HG03039 (cell line): ENCODE measurements at regions not wholly inside any gene's neighbourhood (a gene's known extent, or its start where the extent isn't known, plus 50 kb on each side); places are given as distances from the start of the nearest gene placed in this dataset.
"Not testable (repeated sequence)": the region's sequence is repeated elsewhere in the genome, so short reads cannot be mapped to it uniquely, and the experiment has no call there.

Experiments used
- ATAC-seq: cut with Tn5 transposase; IDR thresholded peaks from one replicate; pipeline ENCODE4 v1.9.1; 2021; ENCODE audit warnings: mild to moderate bottlenecking, moderate library complexity; ENCODE audit not compliant: unreplicated experiment

- ATAC-seq, result no peak
Observed at GRCh38 chr11:130526846-130527245, 78.4 kb downstream of the ADAMTS15 start.

GRCh38 chr11:130527636-130528297 lies 79.3 kb downstream of the ADAMTS15 start:
- no peak for ATAC-seq

GRCh38 chr11:130528298-130529261 lies 80.1 kb downstream of the ADAMTS15 start:
- no peak for ATAC-seq

- no peak for ATAC-seq
Observed at GRCh38 chr11:130529366-130529765, 80.9 kb downstream of the ADAMTS15 start.

- no peak for ATAC-seq
Observed at GRCh38 chr11:130531061-130531460, 82.6 kb downstream of the ADAMTS15 start.

- ATAC-seq, result no peak
Observed at GRCh38 chr11:130533113-130533798, 84.8 kb downstream of the ADAMTS15 start.

GRCh38 chr11:130533871-130534270 lies 85.4 kb downstream of the ADAMTS15 start:
- ATAC-seq, result no peak

- ATAC-seq, result no peak
Observed at GRCh38 chr11:130534551-130534950, 86.1 kb downstream of the ADAMTS15 start.

GRCh38 chr11:130535520-130535919 lies 87.1 kb downstream of the ADAMTS15 start:
- no peak for ATAC-seq

- no peak for ATAC-seq
Observed at GRCh38 chr11:130536106-130537040, 87.9 kb downstream of the ADAMTS15 start.

GRCh38 chr11:130539680-130540079 lies 91.2 kb downstream of the ADAMTS15 start:
- not testable (repeated sequence) for ATAC-seq

- ATAC-seq, result no peak
Observed at GRCh38 chr11:130544266-130544665, 95.8 kb downstream of the ADAMTS15 start.

GRCh38 chr11:130545449-130546072 lies 97.1 kb downstream of the ADAMTS15 start:
- ATAC-seq, result no peak

- no peak for ATAC-seq
Observed at GRCh38 chr11:130546438-130546837, 98.0 kb downstream of the ADAMTS15 start.

- no peak for ATAC-seq
Observed at GRCh38 chr11:130546901-130547694, 98.7 kb downstream of the ADAMTS15 start.

- no peak for ATAC-seq
Observed at GRCh38 chr11:130547761-130548490, 99.5 kb downstream of the ADAMTS15 start.

GRCh38 chr11:130548491-130548833 lies 100.0 kb downstream of the ADAMTS15 start:
- no peak for ATAC-seq

- no peak for ATAC-seq
Observed at GRCh38 chr11:130549393-130549999, 101.1 kb downstream of the ADAMTS15 start.
